ENCODE measurements at regions not wholly inside any gene's neighbourhood (a gene's known extent, or its start where the extent isn't known, plus 50 kb on each side); places are given as distances from the start of the nearest gene placed in this dataset.

DNA sequence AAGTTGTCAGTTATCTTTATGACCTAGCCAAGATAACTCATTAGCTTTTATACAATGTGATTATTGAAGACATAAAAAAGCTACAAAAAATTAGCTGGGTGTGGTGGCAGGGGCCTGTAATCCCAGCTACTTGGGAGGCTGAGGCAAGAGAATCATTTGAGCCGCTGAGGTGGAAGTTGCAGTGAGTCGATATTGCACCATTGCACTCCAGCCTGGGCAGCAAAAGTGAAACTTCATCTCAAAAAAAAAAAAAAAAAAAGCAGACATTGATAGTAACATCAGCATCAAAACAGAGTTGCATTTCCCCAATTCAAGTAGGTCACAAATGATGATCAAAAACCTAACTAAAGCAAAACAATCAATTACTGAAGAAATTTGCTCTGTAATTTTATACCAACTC lies 191.4 kb downstream of the PTGER3 start:
- no peak overlapping the region for H3K4me2 ChIP-seq (ENCODE audit: insufficient read depth, low read length)
- no peak overlapping the region for H3K9ac ChIP-seq (ENCODE audit: insufficient read depth in 1 of 2, low read depth in 2 of 2, low read length in 2 of 2)
- no peaks in the 10 kb centered on the region for H3K4me1 ChIP-seq (replicated peaks in 1 of 2; ENCODE audit: control insufficient read depth in 2 of 2, insufficient read depth in 2 of 2, low read length in 2 of 2)
- intact Hi-C loops (cut with micrococcal nuclease) (no loop called here), in situ Hi-C loops (cut with MboI) (no loop called here)
- no peaks in the 10 kb centered on the region for H3K79me2 ChIP-seq (ENCODE audit: control insufficient read depth, insufficient read depth, low read length)
- ATAC-seq (no peak), DNase-seq (ENCODE audit: extremely low read depth in 1 of 4, low spot score in 3 of 4) (no peak), FAIRE-seq (no peak)
- no peaks in the 10 kb centered on the region for H3K27me3 ChIP-seq (ENCODE audit: control insufficient read depth in 2 of 2, insufficient read depth in 2 of 2, low read length in 2 of 2)
- WGBS (ENCODE audit: insufficient coverage, low coverage, missing lambda C conversion rate) = 42% methylated on average over 2 of the region's 2 CpGs
- H3K9me1 ChIP-seq (ENCODE audit: control insufficient read depth, insufficient read depth, low read length) = no peaks in the 10 kb centered on the region
- H3K36me3 ChIP-seq (ENCODE audit: control insufficient read depth, insufficient read depth, low read length) = no peaks in the 10 kb centered on the region
- POLR2A ChIA-PET = no interaction called here
- H3K4me3 ChIP-seq = no peak overlapping the region
- H3K9me3 ChIP-seq (replicated peaks; ENCODE audit: control insufficient read depth, insufficient read depth, low read depth, low read length) = no peaks in the 10 kb centered on the region
- TF ChIP-seq, protein P1, sequence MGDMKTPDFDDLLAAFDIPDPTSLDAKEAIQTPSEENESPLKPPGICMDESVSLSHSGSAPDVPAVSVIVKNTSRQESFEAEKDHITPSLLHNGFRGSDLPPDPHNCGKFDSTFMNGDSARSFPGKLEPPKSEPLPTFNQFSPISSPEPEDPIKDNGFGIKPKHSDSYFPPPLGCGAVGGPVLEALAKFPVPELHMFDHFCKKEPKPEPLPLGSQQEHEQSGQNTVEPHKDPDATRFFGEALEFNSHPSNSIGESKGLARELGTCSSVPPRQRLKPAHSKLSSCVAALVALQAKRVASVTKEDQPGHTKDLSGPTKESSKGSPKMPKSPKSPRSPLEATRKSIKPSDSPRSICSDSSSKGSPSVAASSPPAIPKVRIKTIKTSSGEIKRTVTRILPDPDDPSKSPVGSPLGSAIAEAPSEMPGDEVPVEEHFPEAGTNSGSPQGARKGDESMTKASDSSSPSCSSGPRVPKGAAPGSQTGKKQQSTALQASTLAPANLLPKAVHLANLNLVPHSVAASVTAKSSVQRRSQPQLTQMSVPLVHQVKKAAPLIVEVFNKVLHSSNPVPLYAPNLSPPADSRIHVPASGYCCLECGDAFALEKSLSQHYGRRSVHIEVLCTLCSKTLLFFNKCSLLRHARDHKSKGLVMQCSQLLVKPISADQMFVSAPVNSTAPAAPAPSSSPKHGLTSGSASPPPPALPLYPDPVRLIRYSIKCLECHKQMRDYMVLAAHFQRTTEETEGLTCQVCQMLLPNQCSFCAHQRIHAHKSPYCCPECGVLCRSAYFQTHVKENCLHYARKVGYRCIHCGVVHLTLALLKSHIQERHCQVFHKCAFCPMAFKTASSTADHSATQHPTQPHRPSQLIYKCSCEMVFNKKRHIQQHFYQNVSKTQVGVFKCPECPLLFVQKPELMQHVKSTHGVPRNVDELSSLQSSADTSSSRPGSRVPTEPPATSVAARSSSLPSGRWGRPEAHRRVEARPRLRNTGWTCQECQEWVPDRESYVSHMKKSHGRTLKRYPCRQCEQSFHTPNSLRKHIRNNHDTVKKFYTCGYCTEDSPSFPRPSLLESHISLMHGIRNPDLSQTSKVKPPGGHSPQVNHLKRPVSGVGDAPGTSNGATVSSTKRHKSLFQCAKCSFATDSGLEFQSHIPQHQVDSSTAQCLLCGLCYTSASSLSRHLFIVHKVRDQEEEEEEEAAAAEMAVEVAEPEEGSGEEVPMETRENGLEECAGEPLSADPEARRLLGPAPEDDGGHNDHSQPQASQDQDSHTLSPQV (IDR thresholded peaks at IDR 0.05) = no peak
- no peak for TF ChIP-seq SPI1 (IDR thresholded peaks at IDR 0.05; ENCODE audit: borderline replicate concordance, low read depth, low read length)
- no peak overlapping the region for H2AFZ ChIP-seq (ENCODE audit: low read depth, low read length)
- CTCF ChIA-PET (ENCODE audit: low intra/inter-chr PET ratio) = no interaction called here
- no TSS peak for BruUV-seq (replicated peaks)
- H4K20me1 ChIP-seq (replicated peaks; ENCODE audit: control insufficient read depth, insufficient read depth, low read length) = no peaks in the 10 kb centered on the region
- H3K27ac ChIP-seq (ENCODE audit: extremely low read depth, low read depth, low read length) = no peak overlapping the region

All from K562 (cell line).